ES-I3 (cell line): ENCODE measurements at regions not wholly inside any gene's neighbourhood (a gene's known extent, or its start where the extent isn't known, plus 50 kb on each side); places are given as distances from the start of the nearest gene placed in this dataset.

Source experiments
- H3K36me3 ChIP-seq: 2 replicates; pipeline ENCODE4 v1.6.1; 2013; ENCODE audit warnings: mild to moderate bottlenecking, low read length, control low read depth, moderate library complexity; ENCODE audit not compliant: insufficient read depth
- H3K4me1 ChIP-seq: 2 replicates; pipeline ENCODE4 v1.6.1; 2013; ENCODE audit warnings: mild to moderate bottlenecking, control low read depth, low read length; ENCODE audit not compliant: insufficient read depth
- H3K9ac ChIP-seq: 2 replicates; pipeline ENCODE4 v1.6.1; 2013; ENCODE audit warnings: low read depth, mild to moderate bottlenecking, low read length, moderate library complexity
- H3K9me3 ChIP-seq: 2 replicates; pipeline ENCODE4 v1.6.1; 2013; ENCODE audit warnings: mild to moderate bottlenecking, low read length, moderate library complexity; ENCODE audit not compliant: control insufficient read depth, insufficient read depth

- Histone ChIP-seq H3K36me3 (no peaks in the 10 kb centered on the region), H3K9ac (no peak overlapping the region), H3K4me1 (0 out of 2 replicates have a peak, but pooled peaks cover 6% of the 10 kb centered on the region), H3K9me3 (no peaks in the 10 kb centered on the region)
These were observed 641.6 kb upstream of the ADGRL4 start for GRCh38 chr1:79648126-79648525.

- no peaks in the 10 kb centered on the region for H3K36me3 ChIP-seq
- no peak overlapping the region for H3K9ac ChIP-seq
- 0 out of 2 replicates have a peak, but pooled peaks cover 6% of the 10 kb centered on the region for H3K4me1 ChIP-seq
- no peaks in the 10 kb centered on the region for H3K9me3 ChIP-seq
These were observed 640.4 kb upstream of the ADGRL4 start for GRCh38 chr1:79646880-79647279.

GRCh38 chr1:79638382-79638781 is 631.9 kb upstream of the ADGRL4 start:
- Histone ChIP-seq H3K9me3 (no peaks in the 10 kb centered on the region), H3K9ac (no peak overlapping the region), H3K4me1 (0 out of 2 replicates have a peak, but pooled peaks cover 2% of the 10 kb centered on the region), H3K36me3 (no peaks in the 10 kb centered on the region)

- Histone ChIP-seq H3K9me3 (no peaks in the 10 kb centered on the region), H3K9ac (no peak overlapping the region), H3K36me3 (no peaks in the 10 kb centered on the region), H3K4me1 (0 out of 2 replicates have a peak, but pooled peaks cover 1% of the 10 kb centered on the region)
These were observed 626.9 kb upstream of the ADGRL4 start for GRCh38 chr1:79633456-79633855.

GRCh38 chr1:79629414-79629813 is 622.9 kb upstream of the ADGRL4 start:
- H3K4me1 ChIP-seq: no peaks in the 10 kb centered on the region
- no peak overlapping the region for H3K9ac ChIP-seq
- H3K9me3 ChIP-seq: no peaks in the 10 kb centered on the region
- H3K36me3 ChIP-seq: no peaks in the 10 kb centered on the region

- H3K9ac ChIP-seq: no peak overlapping the region
- no peaks in the 10 kb centered on the region for H3K36me3 ChIP-seq
- H3K4me1 ChIP-seq: no peaks in the 10 kb centered on the region
- no peaks in the 10 kb centered on the region for H3K9me3 ChIP-seq
These were observed 611.2 kb upstream of the ADGRL4 start for GRCh38 chr1:79617777-79618176.

GRCh38 chr1:79614762-79615161 is 608.2 kb upstream of the ADGRL4 start:
- no peaks in the 10 kb centered on the region for H3K9me3 ChIP-seq
- H3K4me1 ChIP-seq: no peaks in the 10 kb centered on the region
- no peaks in the 10 kb centered on the region for H3K36me3 ChIP-seq
- H3K9ac ChIP-seq: no peak overlapping the region

- H3K4me1 ChIP-seq: no peaks in the 10 kb centered on the region
- no peaks in the 10 kb centered on the region for H3K9me3 ChIP-seq
- no peak overlapping the region for H3K9ac ChIP-seq
- no peaks in the 10 kb centered on the region for H3K36me3 ChIP-seq
These were observed 607.6 kb upstream of the ADGRL4 start for GRCh38 chr1:79614106-79614505.

GRCh38 chr1:79613046-79613445 is 606.5 kb upstream of the ADGRL4 start:
- Histone ChIP-seq H3K9ac (no peak overlapping the region), H3K9me3 (no peaks in the 10 kb centered on the region)

GRCh38 chr1:79604490-79605198 is 598.1 kb upstream of the ADGRL4 start:
- H3K4me1 ChIP-seq: peaks cover 10% of the 10 kb centered on the region; the same call in 1 of the 2 replicates
- H3K9ac ChIP-seq: no peak overlapping the region
- 0 out of 2 replicates have a peak, but pooled peaks cover 5% of the 10 kb centered on the region for H3K9me3 ChIP-seq
- no peaks in the 10 kb centered on the region for H3K36me3 ChIP-seq

More at GRCh38 chr1:79613046-79613445, 606.5 kb upstream of the ADGRL4 start:
- Histone ChIP-seq H3K36me3 (no peaks in the 10 kb centered on the region), H3K4me1 (no peaks in the 10 kb centered on the region)

- H3K9ac ChIP-seq: no peak overlapping the region
- H3K9me3 ChIP-seq: 0 out of 2 replicates have a peak, but pooled peaks cover 5% of the 10 kb centered on the region
- no peaks in the 10 kb centered on the region for H3K36me3 ChIP-seq
- H3K4me1 ChIP-seq: peaks cover 10% of the 10 kb centered on the region; the same call in 1 of the 2 replicates
These were observed 597.3 kb upstream of the ADGRL4 start for GRCh38 chr1:79603843-79604242.

- 0 out of 2 replicates have a peak, but pooled peaks cover 5% of the 10 kb centered on the region for H3K9me3 ChIP-seq
These were observed 592.7 kb upstream of the ADGRL4 start for GRCh38 chr1:79599257-79599656.

GRCh38 chr1:79595931-79596330 is 589.4 kb upstream of the ADGRL4 start:
- Histone ChIP-seq H3K9ac (no peak overlapping the region), H3K9me3 (0 out of 2 replicates have a peak, but pooled peaks cover 5% of the 10 kb centered on the region), H3K4me1 (peaks cover 9% of the 10 kb centered on the region; the same call in 1 of the 2 replicates), H3K36me3 (no peaks in the 10 kb centered on the region)

More at GRCh38 chr1:79599257-79599656, 592.7 kb upstream of the ADGRL4 start:
- no peaks in the 10 kb centered on the region for H3K36me3 ChIP-seq
- peaks cover 4% of the 10 kb centered on the region; the same call in 1 of the 2 replicates for H3K4me1 ChIP-seq
- H3K9ac ChIP-seq: no peak overlapping the region

- Histone ChIP-seq H3K9me3 (no peaks in the 10 kb centered on the region), H3K9ac (no peak overlapping the region), H3K4me1 (peaks cover 21% of the 10 kb centered on the region; the same call in 1 of the 2 replicates), H3K36me3 (no peaks in the 10 kb centered on the region)
These were observed 587.7 kb upstream of the ADGRL4 start for GRCh38 chr1:79594121-79594698.

GRCh38 chr1:79592707-79593106 is 586.2 kb upstream of the ADGRL4 start:
- Histone ChIP-seq H3K4me1 (peaks cover 30% of the 10 kb centered on the region; the same call in 1 of the 2 replicates), H3K9me3 (no peaks in the 10 kb centered on the region), H3K9ac (no peak overlapping the region), H3K36me3 (no peaks in the 10 kb centered on the region)
